Right lobe of liver (tissue), 4 donors: ENCODE measurements at regions not wholly inside any gene's neighbourhood (a gene's known extent, or its start where the extent isn't known, plus 50 kb on each side); places are given as distances from the start of the nearest gene placed in this dataset.

ENCODE experiments used
- POLR2A ChIP-seq: fragments of 450-650 bp; IDR thresholded peaks from one replicate; pipeline ENCODE4 v1.6.1; 2017; ENCODE audit warnings: antibody characterized with exemption, mild to moderate bottlenecking
- TF ChIP-seq, protein P1 (sequence below), 4 donors: fragments of 200-600 bp in 3 of 4; fragments of 450-650 bp in 1 of 4; IDR thresholded peaks; one replicate each; pipeline versions ENCODE4 v1.5.1 to v1.8.0; 2016 to 2022; ENCODE audit warnings: antibody characterized with exemption in 4 of 4, mild to moderate bottlenecking in 2 of 4
- donor health status: DM: no; HTN: no; CAD: no.
- donor health status: DM: no; HTN: no; CAD: no.
- donor health status: DM: no; HTN: yes; CAD: no.

DNA sequence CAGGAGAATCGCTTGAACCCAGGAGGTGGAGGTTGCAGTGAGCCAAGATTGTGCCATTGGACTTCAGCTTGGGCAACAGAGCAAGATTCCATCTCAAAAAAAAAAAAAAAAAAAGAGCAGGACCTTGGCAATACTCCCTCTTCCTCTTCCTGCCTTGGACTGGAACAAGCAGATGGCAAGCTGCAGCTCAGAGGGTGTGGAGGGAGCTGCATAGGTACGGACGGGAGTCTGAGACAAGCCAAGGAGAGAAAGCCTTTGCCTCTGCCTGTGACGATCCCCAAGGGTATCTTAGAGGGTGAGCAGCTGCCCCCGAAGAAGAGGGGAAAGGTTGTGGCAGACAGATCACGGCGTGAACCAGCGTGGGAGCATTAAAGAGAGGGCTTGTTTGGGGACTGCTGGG is 109.2 kb downstream of the AIPL1 start:
- no peak for TF ChIP-seq POLR2A
- TF ChIP-seq, protein P1, sequence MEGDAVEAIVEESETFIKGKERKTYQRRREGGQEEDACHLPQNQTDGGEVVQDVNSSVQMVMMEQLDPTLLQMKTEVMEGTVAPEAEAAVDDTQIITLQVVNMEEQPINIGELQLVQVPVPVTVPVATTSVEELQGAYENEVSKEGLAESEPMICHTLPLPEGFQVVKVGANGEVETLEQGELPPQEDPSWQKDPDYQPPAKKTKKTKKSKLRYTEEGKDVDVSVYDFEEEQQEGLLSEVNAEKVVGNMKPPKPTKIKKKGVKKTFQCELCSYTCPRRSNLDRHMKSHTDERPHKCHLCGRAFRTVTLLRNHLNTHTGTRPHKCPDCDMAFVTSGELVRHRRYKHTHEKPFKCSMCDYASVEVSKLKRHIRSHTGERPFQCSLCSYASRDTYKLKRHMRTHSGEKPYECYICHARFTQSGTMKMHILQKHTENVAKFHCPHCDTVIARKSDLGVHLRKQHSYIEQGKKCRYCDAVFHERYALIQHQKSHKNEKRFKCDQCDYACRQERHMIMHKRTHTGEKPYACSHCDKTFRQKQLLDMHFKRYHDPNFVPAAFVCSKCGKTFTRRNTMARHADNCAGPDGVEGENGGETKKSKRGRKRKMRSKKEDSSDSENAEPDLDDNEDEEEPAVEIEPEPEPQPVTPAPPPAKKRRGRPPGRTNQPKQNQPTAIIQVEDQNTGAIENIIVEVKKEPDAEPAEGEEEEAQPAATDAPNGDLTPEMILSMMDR (IDR thresholded peaks at IDR 0.05), result no peak
